Retina (tissue), 1 donor: ENCODE measurements at regions not wholly inside any gene's neighbourhood (a gene's known extent, or its start where the extent isn't known, plus 50 kb on each side); places are given as distances from the start of the nearest gene placed in this dataset.

ENCODE experiments used
- DNase-seq: peaks from one replicate; pipeline ENCODE4 v3.0.0-alpha.2; 2016

DNA sequence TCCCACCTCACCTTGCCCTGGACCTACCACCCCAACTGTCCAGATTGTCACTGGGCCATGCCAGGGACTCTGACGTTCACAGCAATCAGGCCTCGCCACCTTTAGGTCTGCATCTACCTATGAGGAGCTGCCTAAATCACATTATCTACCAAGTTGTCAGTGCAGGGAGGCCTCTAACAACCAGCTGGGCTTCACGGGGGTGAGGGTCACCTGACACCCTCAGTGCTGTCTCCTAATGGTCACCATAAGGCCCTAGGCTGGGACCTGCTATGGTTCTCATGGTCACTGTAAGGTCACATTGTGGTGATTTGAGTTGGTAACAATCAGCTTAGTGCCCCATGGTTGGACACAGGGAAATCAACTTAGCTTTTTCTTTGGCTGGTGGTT lies 119.2 kb upstream of the CXCL14 start:
- DNase-seq, result no peak

GRCh38 chr5:135697251-135697958 lies 118.6 kb upstream of the CXCL14 start:
- no peak for DNase-seq

- no peak for DNase-seq
Observed at GRCh38 chr5:135696317-135696716, 117.5 kb upstream of the CXCL14 start.

- DNase-seq, result no peak
Observed at GRCh38 chr5:135695656-135696313, 117.0 kb upstream of the CXCL14 start.

DNA sequence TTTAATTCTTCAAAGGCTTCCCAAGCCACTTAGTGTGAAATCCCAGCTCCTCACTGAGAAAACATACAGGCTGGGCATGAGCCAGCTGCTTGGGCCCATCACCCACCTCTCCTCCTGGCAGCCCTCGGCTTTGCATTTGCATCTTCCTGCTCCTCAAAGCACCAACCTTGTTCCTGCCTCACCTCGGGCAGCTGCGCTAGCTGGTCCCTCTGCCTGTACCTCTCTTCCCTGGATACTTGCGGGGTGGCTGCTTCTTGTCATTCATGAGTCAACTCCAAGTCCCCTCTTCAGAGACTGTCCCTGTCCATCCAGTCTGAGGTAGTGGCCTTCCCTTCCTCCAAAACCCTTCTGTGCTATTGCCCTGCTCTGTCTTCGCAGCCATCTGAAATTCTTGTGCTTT lies 116.1 kb upstream of the CXCL14 start:
- no peak for DNase-seq

GRCh38 chr5:135694012-135694411 lies 115.2 kb upstream of the CXCL14 start:
- no peak for DNase-seq

DNA sequence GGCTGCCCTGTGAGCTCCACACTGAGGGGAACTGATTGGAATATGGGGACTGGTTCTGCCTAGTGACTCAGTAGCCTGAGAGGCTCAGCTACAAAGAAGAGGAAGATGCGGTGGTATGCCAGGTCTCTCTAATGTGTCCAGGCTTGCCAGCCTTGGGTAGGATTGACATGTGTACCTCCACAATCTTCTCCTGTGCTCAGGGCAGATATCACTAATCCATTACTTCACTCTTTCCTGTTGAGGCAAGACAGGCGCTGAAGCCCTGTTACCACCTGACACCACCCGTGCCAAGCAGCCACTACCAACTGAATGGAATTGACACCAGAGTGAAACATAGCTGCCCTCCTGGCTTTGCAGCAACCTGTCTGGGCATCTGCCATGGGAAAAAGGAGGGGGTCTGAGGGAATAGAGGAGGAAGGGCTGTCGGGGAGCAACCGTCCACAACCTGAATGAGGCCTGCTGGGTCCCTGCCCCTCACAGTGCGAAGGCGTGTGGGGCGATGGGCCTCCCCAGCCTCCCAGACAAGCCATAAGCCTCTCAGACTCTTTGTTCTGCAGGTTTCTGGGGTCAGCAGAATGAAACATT lies 114.7 kb upstream of the CXCL14 start:
- no peak for DNase-seq

DNA sequence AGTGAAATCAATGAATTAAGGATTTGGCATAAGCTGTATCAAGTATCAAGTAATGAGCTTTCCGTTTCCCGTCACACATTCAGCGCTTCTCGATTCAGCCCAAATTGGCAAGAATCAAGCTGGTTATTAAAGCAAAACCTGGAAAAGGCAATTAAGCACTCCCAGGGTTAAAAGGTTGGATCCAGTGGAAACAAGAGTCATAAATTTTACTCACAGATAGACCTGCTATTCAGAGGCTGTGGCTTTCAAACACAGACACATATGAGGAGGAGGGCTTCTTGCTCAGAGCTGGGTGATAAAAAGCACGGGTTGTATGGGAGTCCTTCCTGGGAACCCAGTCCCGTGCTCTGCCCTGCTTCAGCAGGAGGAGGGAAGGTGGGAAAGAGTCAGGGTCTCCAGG lies 112.3 kb upstream of the CXCL14 start:
- no peak for DNase-seq

DNA sequence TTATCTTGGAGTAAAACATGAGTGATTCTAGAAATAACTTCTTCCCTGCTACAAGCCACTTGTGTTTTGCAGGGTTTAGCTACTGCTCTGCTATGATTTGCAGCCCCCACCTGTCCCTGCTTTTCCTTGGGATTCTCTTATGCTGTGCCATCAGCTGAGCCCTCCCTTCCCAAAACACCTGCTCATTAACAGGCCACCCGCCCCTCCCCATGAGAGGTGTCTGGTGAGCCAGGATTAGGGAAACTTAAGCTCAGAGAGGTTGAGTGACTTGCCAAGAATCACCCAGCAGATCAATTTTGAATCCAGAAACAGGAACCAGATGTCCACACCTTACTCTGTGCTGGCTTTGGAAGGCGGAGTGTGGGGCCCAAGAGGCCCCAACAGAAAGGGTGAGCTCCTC lies 111.7 kb upstream of the CXCL14 start:
- no peak for DNase-seq

DNA sequence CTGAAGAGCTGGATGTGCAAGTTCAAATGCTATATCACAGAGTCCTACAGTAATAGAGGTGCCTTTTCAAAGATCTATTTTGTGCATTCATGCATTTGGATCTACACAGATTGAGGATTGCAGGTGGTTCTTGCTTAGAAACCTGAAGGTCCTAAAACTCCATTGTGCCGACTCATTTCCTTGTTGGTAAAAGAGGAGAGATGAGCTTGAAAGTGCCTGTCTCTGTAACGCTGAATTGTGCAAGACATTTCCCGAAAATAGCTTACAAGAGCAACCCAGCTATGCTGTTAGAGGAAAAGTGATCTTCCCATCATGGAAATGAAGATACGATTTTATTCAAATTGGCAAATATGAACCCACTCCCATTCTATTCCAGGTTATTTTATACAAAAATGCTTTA lies 110.7 kb upstream of the CXCL14 start:
- DNase-seq, result no peak

- DNase-seq, result no peak
Observed at GRCh38 chr5:135688385-135688784, 109.6 kb upstream of the CXCL14 start.

GRCh38 chr5:135683189-135683588 lies 104.4 kb upstream of the CXCL14 start:
- no peak for DNase-seq

- DNase-seq, result no peak
Observed at GRCh38 chr5:135680713-135681112, 101.9 kb upstream of the CXCL14 start.

DNA sequence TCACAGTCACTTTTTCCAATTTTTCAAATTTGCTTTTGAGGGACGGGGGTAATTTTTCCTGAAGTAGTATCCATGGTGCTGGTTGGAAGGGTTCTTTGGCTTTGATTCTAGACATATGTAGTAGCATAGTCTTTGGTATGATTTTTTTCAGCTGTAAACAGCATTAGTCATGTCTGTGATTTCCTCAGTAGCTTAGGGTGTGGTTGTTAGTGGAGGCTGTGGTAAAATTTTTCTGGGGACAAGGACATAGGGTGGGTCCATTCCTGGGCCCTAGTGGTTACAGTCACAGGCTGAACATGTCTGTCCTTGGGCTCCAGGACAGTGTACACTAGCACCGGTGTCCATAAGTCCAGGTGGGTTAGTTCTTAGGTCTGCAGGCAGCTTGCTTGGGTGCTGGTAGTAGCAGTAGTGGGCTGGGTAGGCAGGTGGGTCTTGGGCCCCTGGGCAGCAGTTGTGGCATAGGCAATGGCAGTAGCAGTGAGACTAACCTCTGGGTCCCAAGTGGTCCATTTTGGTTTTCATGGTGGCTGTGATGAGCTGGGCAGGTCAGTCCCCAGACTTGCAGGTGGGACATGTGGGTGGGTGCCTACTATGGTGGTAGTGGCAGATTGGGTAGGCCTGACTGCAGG lies 100.0 kb upstream of the CXCL14 start:
- no peak for DNase-seq

- no peak for DNase-seq
Observed at GRCh38 chr5:135671966-135672365, 93.2 kb upstream of the CXCL14 start.

DNA sequence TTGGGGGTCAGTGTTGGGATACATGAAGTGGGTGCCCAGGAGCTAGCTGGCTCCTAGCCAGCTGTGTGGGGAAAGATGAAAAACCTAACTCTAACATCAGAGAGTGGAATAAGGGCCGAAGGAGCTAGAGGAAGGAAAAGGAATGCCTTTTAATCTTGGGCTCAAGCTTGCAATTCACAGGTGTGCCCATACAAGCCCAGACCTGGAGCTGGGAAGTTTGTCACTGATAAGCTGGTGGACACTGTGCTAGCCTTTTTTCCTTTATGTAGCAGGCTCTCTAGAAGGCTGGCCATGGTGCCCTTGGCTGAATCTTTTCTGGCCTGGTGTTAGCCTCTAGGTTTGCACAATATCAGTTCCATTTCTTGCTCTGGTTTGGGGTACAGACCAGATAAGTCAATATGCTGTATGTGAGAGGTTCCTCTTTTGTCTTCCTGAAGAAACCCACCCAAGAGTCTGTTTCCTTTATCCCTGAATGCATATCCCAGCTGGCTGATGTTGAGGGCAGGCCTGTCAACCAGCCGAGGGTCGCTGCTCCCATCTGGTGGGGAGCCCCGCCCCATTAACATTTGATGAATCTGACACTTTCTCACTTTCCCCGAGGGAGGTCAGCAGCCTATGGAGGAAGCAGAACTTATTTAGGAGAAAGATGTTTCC lies 92.4 kb upstream of the CXCL14 start:
- DNase-seq, result no peak

DNA sequence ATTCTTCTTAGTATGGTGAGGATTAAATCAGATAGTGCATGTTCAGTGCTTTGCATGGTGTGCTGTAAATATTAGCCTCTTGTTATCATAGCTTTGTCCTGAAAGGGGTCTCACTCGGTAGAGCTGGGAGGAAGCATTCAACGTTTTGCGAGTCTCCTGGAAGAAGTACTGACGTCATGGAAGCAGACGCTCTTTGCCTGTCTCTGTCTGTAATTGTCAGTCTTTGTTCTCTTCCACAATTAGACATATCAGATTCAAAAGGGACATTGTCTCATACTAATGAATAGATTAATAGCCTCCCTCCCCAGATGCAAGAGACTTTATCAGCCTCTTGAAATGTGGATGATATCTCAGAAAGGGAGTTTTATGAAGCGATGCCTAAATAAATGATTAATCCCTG lies 91.8 kb upstream of the CXCL14 start:
- no peak for DNase-seq

- DNase-seq, result no peak
Observed at GRCh38 chr5:135669416-135669815, 90.6 kb upstream of the CXCL14 start.

DNA sequence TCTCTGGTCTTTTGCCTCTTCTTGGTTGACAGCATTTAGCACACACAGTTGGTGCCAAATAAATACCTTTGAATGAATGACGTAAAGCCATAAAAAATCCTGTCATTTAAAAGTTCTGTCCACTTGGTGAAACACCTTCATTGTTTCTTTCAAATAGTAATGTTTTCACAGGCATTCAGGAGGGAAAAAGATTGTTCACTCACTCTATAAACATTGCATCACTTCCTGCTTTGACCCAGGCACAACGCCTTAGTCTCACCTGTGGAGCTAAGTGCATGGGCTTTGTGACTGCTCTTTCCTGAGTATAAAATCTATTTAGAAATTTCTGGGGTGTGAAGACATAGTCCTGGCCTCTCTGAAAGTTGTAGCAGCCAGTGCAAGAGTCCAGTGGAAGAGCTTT lies 88.9 kb upstream of the CXCL14 start:
- DNase-seq, result no peak

- no peak for DNase-seq
Observed at GRCh38 chr5:135667204-135667603, 88.4 kb upstream of the CXCL14 start.

GRCh38 chr5:135662683-135663082 lies 83.9 kb upstream of the CXCL14 start:
- no peak for DNase-seq

- DNase-seq, result no peak
Observed at GRCh38 chr5:135662061-135662481, 83.3 kb upstream of the CXCL14 start.

DNA sequence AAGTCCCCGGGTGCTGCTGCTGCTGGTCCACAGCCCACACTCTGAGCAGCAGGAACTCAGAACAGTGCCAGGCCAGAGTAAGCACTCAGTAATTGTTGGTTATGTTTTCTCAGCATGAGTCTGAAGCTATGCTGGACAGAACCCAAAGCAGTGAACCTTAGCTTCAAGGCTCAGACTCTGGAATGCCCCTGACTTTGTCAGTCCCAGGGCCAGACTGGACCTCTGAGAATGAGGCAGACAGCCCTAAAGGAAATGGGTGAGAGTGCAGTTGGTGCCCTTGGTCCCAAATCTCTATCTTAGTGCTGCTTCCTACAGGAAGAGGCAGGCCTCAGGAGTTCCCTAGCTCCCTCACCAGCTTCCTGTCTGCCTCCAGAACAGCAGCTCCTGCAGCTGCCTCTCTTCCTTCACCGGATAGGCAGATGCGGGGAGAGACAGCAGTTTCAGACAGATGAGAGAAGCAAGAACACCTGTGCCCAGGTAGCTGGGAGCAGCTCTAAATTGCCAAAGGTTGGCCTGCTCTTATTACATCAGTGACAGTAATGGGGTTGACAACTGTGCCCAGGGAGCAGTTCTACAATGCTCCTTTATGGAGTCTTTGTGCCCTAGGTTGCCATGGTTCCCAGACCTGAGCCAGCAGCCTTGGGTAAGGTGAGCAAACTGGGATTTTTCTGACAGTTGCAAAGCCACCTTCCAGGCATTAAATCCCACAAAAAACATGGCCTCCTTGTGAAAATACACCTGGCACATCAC lies 82.2 kb upstream of the CXCL14 start:
- DNase-seq, result no peak
